CD4-positive, alpha-beta memory T cell (primary cell): ENCODE measurements at regions not wholly inside any gene's neighbourhood (a gene's known extent, or its start where the extent isn't known, plus 50 kb on each side); places are given as distances from the start of the nearest gene placed in this dataset.

Experiments used
- CTCF ChIA-PET: fragments of 350-600 bp; sonication (Branson Sonifier 250); formaldehyde crosslinking; loops from one replicate; lab custom pipeline; 2021; ENCODE audit warnings: inconsistent platforms; ENCODE audit not compliant: partially characterized antibody; lab: Charles Lee
- POLR2A ChIA-PET: fragments of 350-600 bp; sonication (Branson Sonifier 250); formaldehyde crosslinking; loops from one replicate; lab custom pipeline; 2021; ENCODE audit not compliant: partially characterized antibody; lab: Charles Lee
- DNase-seq, 5 donors: peaks; one replicate each; pipeline versions ENCODE4 v3.0.0 to v3.0.0-alpha.2; 2020 to 2022; ENCODE audit warnings: mixed read lengths in 1 of 5
- H3K27ac ChIP-seq: one replicate; pipeline ENCODE4 v1.7.0; 2013; ENCODE audit warnings: low read depth, low read length
- H3K27me3 ChIP-seq: 2 replicates; pipeline ENCODE4 v1.7.0; 2013; ENCODE audit warnings: mild to moderate bottlenecking, low read length, moderate library complexity; ENCODE audit not compliant: insufficient read depth
- H3K36me3 ChIP-seq: 2 replicates; pipeline ENCODE4 v1.7.0; 2013; ENCODE audit warnings: mild to moderate bottlenecking, low read length, moderate library complexity; ENCODE audit not compliant: insufficient read depth
- H3K4me1 ChIP-seq: 2 replicates; pipeline ENCODE4 v1.7.0; 2013; ENCODE audit warnings: mild to moderate bottlenecking, low read length, moderate library complexity; ENCODE audit not compliant: insufficient read depth
- H3K4me3 ChIP-seq, 2 donors: one replicate each; pipeline ENCODE4 v1.7.0; 2013; ENCODE audit warnings: low read length in 2 of 2, mild to moderate bottlenecking in 1 of 2
- H3K9me3 ChIP-seq, 2 donors: one replicate each; pipeline ENCODE4 v1.7.0; 2013; ENCODE audit warnings: low read length in 2 of 2, control low read depth in 1 of 2; ENCODE audit not compliant: control insufficient read depth in 1 of 2
- H3K27ac Mint-ChIP-seq, 7 donors: one replicate each; pipeline ENCODE4 v1.8.0; 2020 to 2021; ENCODE audit warnings: mixed read lengths in 7 of 7, mild to moderate bottlenecking in 6 of 7, inconsistent platforms in 3 of 7, moderate library complexity in 3 of 7
- H3K27me3 Mint-ChIP-seq, 2 donors: one replicate each; pipeline ENCODE4 v1.8.0; 2020 to 2021; ENCODE audit warnings: mixed read lengths in 2 of 2
- H3K36me3 Mint-ChIP-seq, 2 donors: one replicate each; pipeline ENCODE4 v1.8.0; 2020 to 2021; ENCODE audit warnings: mixed read lengths in 2 of 2, inconsistent platforms in 1 of 2, mild to moderate bottlenecking in 1 of 2
- H3K4me1 Mint-ChIP-seq, 4 donors: one replicate each; pipeline ENCODE4 v1.8.0; 2020 to 2021; ENCODE audit warnings: mixed read lengths in 4 of 4, mild to moderate bottlenecking in 1 of 4
- H3K4me3 Mint-ChIP-seq, 8 donors: one replicate each; pipeline ENCODE4 v1.8.0; 2020 to 2021; ENCODE audit warnings: mixed read lengths in 8 of 8, mild to moderate bottlenecking in 7 of 8, moderate library complexity in 6 of 8, inconsistent platforms in 3 of 8
- H3K9me3 Mint-ChIP-seq, 8 donors: one replicate each; pipeline ENCODE4 v1.8.0; 2020 to 2021; ENCODE audit warnings: mixed read lengths in 8 of 8, mild to moderate bottlenecking in 5 of 8, inconsistent platforms in 3 of 8, moderate library complexity in 1 of 8
- intact Hi-C: fragments of 100-400 bp; cut with micrococcal nuclease; formaldehyde crosslinking; loops from one replicate; pipeline ENCODE4 v1.15.1; 2023

DNA sequence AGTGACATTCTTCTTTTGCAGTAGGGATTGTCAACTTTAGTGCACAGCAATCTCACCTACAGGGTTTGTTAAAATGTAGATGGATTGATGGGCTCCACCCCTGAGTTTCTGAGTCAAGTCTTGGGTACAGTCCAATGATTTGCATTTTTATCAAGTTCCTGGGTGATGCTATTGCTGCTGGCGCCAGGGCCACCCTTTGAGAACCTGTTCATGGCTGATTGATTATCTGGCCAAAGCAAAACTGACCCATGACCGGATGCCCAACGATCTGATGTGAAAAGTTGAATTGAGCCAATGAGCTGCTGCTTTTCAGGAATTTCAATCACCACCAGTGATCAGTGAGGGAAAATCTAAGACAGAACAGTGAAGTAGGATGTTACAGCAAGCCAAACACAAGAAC is 675.3 kb downstream of the TMEM182 start:
- CTCF ChIA-PET, result no interaction called here
- intact Hi-C loops, result no loop called here
- H3K4me3 ChIP-seq, result no peak overlapping the region
- no peak for DNase-seq
- Mint-ChIP-seq H3K27me3 (no peaks in the 10 kb centered on the region), H3K36me3 (no peaks in the 10 kb centered on the region), H3K4me3 (no peak overlapping the region), H3K9me3 (peaks cover 4 to 15% (median 7%) of the 10 kb centered on the region in 8 donors), H3K27ac (no peak overlapping the region), H3K4me1 (no peaks in the 10 kb centered on the region)
- no peaks in the 10 kb centered on the region for H3K27me3 ChIP-seq
- no peaks in the 10 kb centered on the region for H3K36me3 ChIP-seq
- no peaks in the 10 kb centered on the region for H3K9me3 ChIP-seq
- POLR2A ChIA-PET, result no interaction called here
- no peak overlapping the region for H3K27ac ChIP-seq
- no peaks in the 10 kb centered on the region for H3K4me1 ChIP-seq

DNA sequence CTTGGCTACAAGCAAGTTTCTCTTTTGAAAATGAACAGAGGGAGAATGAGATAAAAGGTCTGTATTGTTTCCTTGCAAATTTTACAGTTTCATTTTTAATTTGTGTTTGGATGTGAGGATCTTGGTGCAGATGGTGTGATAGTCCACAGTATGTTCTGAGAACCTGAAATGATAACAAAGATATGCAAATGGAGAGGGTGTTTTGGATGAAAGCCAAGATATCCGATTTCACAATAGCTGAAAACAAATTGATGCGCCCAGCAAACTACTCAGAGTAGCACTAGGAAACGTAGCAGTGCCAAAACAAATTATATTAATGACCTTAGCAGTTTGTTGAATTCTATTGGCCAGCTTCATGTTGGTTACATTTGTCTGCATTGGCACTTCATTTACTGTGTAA is 683.5 kb downstream of the TMEM182 start:
- CTCF ChIA-PET, result no interaction called here
- H3K4me3 Mint-ChIP-seq, result no peak overlapping the region
- intact Hi-C loops, result no loop called here
- no peak overlapping the region for H3K27ac ChIP-seq
- no peaks in the 10 kb centered on the region for H3K4me1 Mint-ChIP-seq
- no peaks in the 10 kb centered on the region for H3K36me3 ChIP-seq
- peaks cover 2 to 22% (median 4%) of the 10 kb centered on the region in 8 donors for H3K9me3 Mint-ChIP-seq
- no peak overlapping the region for H3K4me3 ChIP-seq
- no peaks in the 10 kb centered on the region for H3K27me3 Mint-ChIP-seq
- no peak for DNase-seq
- peaks cover 0 to 7% of the 10 kb centered on the region in 2 donors for H3K9me3 ChIP-seq
- no peaks in the 10 kb centered on the region for H3K27me3 ChIP-seq
- H3K4me1 ChIP-seq, result no peaks in the 10 kb centered on the region
- POLR2A ChIA-PET, result no interaction called here
- H3K36me3 Mint-ChIP-seq, result no peaks in the 10 kb centered on the region
- no peak overlapping the region for H3K27ac Mint-ChIP-seq

DNA sequence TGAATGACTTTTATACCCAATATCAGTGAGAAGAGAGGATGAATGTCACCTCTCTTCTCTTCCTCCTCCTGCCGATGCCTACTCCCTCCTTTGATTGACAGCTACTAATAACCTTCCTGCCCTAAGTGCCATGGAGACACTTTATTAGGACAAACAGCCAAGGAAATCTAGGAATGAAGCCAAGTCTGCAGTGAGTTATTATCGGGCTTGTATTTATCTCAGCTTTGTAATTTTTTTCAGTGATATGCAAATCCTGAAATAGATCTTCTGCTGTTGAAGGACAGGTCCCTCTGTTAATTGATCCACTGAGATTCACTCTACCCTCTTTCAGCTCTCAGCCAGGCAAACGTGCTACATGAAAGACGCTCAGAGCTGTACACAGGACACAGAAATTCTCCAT is 686.7 kb downstream of the TMEM182 start:
- no peaks in the 10 kb centered on the region for H3K36me3 Mint-ChIP-seq
- H3K9me3 Mint-ChIP-seq, result peaks cover 0 to 11% (median 6%) of the 10 kb centered on the region in 8 donors
- H3K27ac ChIP-seq, result no peak overlapping the region
- intact Hi-C loops, result no loop called here
- no peaks in the 10 kb centered on the region for H3K4me1 ChIP-seq
- no peaks in the 10 kb centered on the region for H3K27me3 ChIP-seq
- H3K27ac Mint-ChIP-seq, result no peak overlapping the region
- ChIA-PET CTCF (no interaction called here), POLR2A (no interaction called here)
- no peaks in the 10 kb centered on the region for H3K27me3 Mint-ChIP-seq
- H3K4me1 Mint-ChIP-seq, result no peaks in the 10 kb centered on the region
- no peak for DNase-seq
- no peaks in the 10 kb centered on the region for H3K36me3 ChIP-seq
- H3K4me3 ChIP-seq, result no peak overlapping the region
- no peak overlapping the region for H3K4me3 Mint-ChIP-seq
- peaks cover 0 to 7% of the 10 kb centered on the region in 2 donors for H3K9me3 ChIP-seq

GRCh38 chr2:103451283-103451682 is 689.5 kb downstream of the TMEM182 start:
- no peaks in the 10 kb centered on the region for H3K27me3 ChIP-seq
- no peak overlapping the region for H3K4me3 ChIP-seq
- no peak overlapping the region for H3K27ac ChIP-seq
- no peaks in the 10 kb centered on the region for H3K36me3 Mint-ChIP-seq
- no peak for DNase-seq
- H3K4me1 ChIP-seq, result no peaks in the 10 kb centered on the region
- H3K27ac Mint-ChIP-seq, result no peak overlapping the region
- H3K27me3 Mint-ChIP-seq, result no peaks in the 10 kb centered on the region
- POLR2A ChIA-PET, result no interaction called here
- peaks cover 0 to 9% (median 5%) of the 10 kb centered on the region in 8 donors for H3K9me3 Mint-ChIP-seq
- intact Hi-C loops, result no loop called here
- H3K4me3 Mint-ChIP-seq, result no peak overlapping the region
- H3K9me3 ChIP-seq, result peaks cover 0 to 7% of the 10 kb centered on the region in 2 donors
- H3K36me3 ChIP-seq, result no peaks in the 10 kb centered on the region
- H3K4me1 Mint-ChIP-seq, result no peaks in the 10 kb centered on the region
- CTCF ChIA-PET, result no interaction called here

- intact Hi-C loops, result no loop called here
- Histone ChIP-seq H3K9me3 (no peaks in the 10 kb centered on the region), H3K4me3 (no peak overlapping the region), H3K4me1 (no peaks in the 10 kb centered on the region), H3K27ac (no peak overlapping the region), H3K36me3 (no peaks in the 10 kb centered on the region), H3K27me3 (no peaks in the 10 kb centered on the region)
- ChIA-PET CTCF (no interaction called here), POLR2A (no interaction called here)
- DNase-seq, result no peak
- peaks cover 0 to 12% (median 3%) of the 10 kb centered on the region in 8 donors for H3K9me3 Mint-ChIP-seq
- H3K27ac Mint-ChIP-seq, result no peak overlapping the region
- H3K36me3 Mint-ChIP-seq, result no peaks in the 10 kb centered on the region
- no peak overlapping the region for H3K4me3 Mint-ChIP-seq
- no peaks in the 10 kb centered on the region for H3K4me1 Mint-ChIP-seq
- no peaks in the 10 kb centered on the region for H3K27me3 Mint-ChIP-seq
Observed at GRCh38 chr2:103459283-103459682, 697.5 kb downstream of the TMEM182 start.

DNA sequence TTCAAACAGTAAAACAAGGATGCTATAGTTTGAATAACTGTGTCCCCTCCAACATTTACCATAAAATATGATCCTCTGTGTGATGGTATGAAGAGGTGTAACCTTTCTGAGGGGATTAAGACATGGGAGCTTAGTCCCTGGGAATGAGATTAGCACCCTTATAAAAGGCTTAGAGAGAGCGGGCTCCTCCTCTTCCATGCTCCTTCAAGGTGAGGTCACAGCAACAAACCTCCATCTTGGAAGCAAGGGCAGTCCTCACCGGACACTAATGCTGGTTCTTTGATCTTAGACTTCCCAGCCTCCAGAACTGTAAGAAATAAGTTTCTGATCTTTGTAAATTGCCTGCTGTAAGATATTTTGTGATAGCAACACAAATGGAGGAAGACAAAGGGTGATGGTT is 700.3 kb downstream of the TMEM182 start:
- CTCF ChIA-PET, result no interaction called here
- H3K9me3 ChIP-seq, result no peaks in the 10 kb centered on the region
- no peak overlapping the region for H3K4me3 Mint-ChIP-seq
- H3K27me3 ChIP-seq, result no peaks in the 10 kb centered on the region
- no peak overlapping the region for H3K4me3 ChIP-seq
- POLR2A ChIA-PET, result no interaction called here
- H3K9me3 Mint-ChIP-seq, result peaks cover 0 to 31% (median 10%) of the 10 kb centered on the region in 8 donors
- no peaks in the 10 kb centered on the region for H3K4me1 Mint-ChIP-seq
- DNase-seq, result no peak
- H3K27ac ChIP-seq, result no peak overlapping the region
- no peaks in the 10 kb centered on the region for H3K36me3 Mint-ChIP-seq
- no peaks in the 10 kb centered on the region for H3K4me1 ChIP-seq
- H3K36me3 ChIP-seq, result no peaks in the 10 kb centered on the region
- intact Hi-C loops, result no loop called here
- no peak overlapping the region for H3K27ac Mint-ChIP-seq
- no peaks in the 10 kb centered on the region for H3K27me3 Mint-ChIP-seq

GRCh38 chr2:103462712-103463111 is 700.9 kb downstream of the TMEM182 start:
- H3K4me3 Mint-ChIP-seq, result no peak overlapping the region
- Histone ChIP-seq H3K27me3 (no peaks in the 10 kb centered on the region), H3K27ac (no peak overlapping the region), H3K36me3 (no peaks in the 10 kb centered on the region), H3K9me3 (no peaks in the 10 kb centered on the region), H3K4me3 (no peak overlapping the region), H3K4me1 (no peaks in the 10 kb centered on the region)
- CTCF ChIA-PET, result no interaction called here
- no peak for DNase-seq
- POLR2A ChIA-PET, result no interaction called here
- no peak overlapping the region for H3K27ac Mint-ChIP-seq
- no peaks in the 10 kb centered on the region for H3K4me1 Mint-ChIP-seq
- peaks cover 0 to 31% (median 10%) of the 10 kb centered on the region in 8 donors for H3K9me3 Mint-ChIP-seq
- H3K27me3 Mint-ChIP-seq, result no peaks in the 10 kb centered on the region
- intact Hi-C loops, result no loop called here
- no peaks in the 10 kb centered on the region for H3K36me3 Mint-ChIP-seq

DNA sequence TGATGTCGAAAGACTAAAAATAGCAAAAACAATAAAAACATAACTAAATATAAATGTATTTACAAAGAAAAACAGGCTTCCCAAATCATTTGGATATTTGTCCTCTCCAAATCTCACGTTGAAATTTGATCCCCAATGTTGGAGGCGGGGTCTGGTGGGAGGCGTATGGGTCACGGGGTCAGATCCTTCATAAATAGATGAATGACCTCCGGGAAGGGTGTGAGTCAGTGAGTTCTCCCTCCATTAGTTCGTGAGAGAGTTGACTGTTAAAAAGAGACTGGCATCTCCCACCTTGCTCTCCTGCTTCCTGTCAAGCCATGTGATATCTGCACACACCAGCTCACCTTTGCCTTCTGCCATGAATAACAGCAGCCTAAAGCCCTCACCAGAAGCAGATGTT is 703.0 kb downstream of the TMEM182 start:
- Mint-ChIP-seq H3K27me3 (no peaks in the 10 kb centered on the region), H3K36me3 (no peaks in the 10 kb centered on the region), H3K9me3 (peaks cover 7 to 35% (median 12%) of the 10 kb centered on the region in 8 donors), H3K27ac (no peak overlapping the region), H3K4me3 (no peak overlapping the region), H3K4me1 (no peaks in the 10 kb centered on the region)
- no peaks in the 10 kb centered on the region for H3K36me3 ChIP-seq
- no peak overlapping the region for H3K27ac ChIP-seq
- intact Hi-C loops, result no loop called here
- DNase-seq, result no peak
- H3K4me1 ChIP-seq, result no peaks in the 10 kb centered on the region
- no peak overlapping the region for H3K4me3 ChIP-seq
- CTCF ChIA-PET, result no interaction called here
- no peaks in the 10 kb centered on the region for H3K9me3 ChIP-seq
- H3K27me3 ChIP-seq, result no peaks in the 10 kb centered on the region
- POLR2A ChIA-PET, result no interaction called here
